GM12878 (cell line): ENCODE measurements at regions not wholly inside any gene's neighbourhood (a gene's known extent, or its start where the extent isn't known, plus 50 kb on each side); places are given as distances from the start of the nearest gene placed in this dataset.

Experiments used
- ATAC-seq: fragments of 200-7000 bp; cut with Tn5 transposase; 3 replicates; pipeline ENCODE4 v1.9.1; 2020; ENCODE audit warnings: mild to moderate bottlenecking, moderate library complexity
- BruUV-seq: library from RNA; stranded (reverse); fragments of 400-500 nt; replicated peaks from 2 replicates; lab custom pipeline; 2021; lab: Mats Ljungman, UMichigan
- CTCF ChIA-PET: fragments of 300-600 bp; sonication (Branson Sonifier 250); formaldehyde crosslinking; extraction: SDS; loops from one replicate; lab custom pipeline; 2021; ENCODE audit warnings: inconsistent platforms; lab: Yijun Ruan, JAX
- POLR2A ChIA-PET: fragments of 350-600 bp; formaldehyde crosslinking; extraction: SDS; loops from one replicate; lab custom pipeline; 2021; ENCODE audit warnings: inconsistent platforms; lab: Charles Lee
- RAD21 ChIA-PET: fragments of 300-600 bp; sonication (Branson Sonifier 250); formaldehyde crosslinking; loops from one replicate; lab custom pipeline; 2023; ENCODE audit warnings: antibody characterized with exemption; ENCODE audit not compliant: unreplicated experiment; lab: Charles Lee
- SMC1A ChIA-PET: fragments of 300-600 bp; sonication (Branson Sonifier 250); formaldehyde crosslinking; loops from one replicate; lab custom pipeline; 2023; ENCODE audit not compliant: unreplicated experiment, uncharacterized antibody; lab: Charles Lee
- DNase-seq: peaks from one replicate; pipeline ENCODE4 v3.0.0-alpha.2; 2011; ENCODE audit warnings: low read depth, low spot score
- FAIRE-seq: peaks from 3 replicates; lab custom pipeline; 2011; peaks lifted over from hg19 to GRCh38; lab: Jason Lieb, UNC
- H2AFZ ChIP-seq: 2 replicates; pipeline ENCODE4 v1.6.0; 2011; ENCODE audit warnings: low read depth, low read length, control low read depth; ENCODE audit not compliant: control insufficient read depth
- H3K27ac ChIP-seq: 2 replicates; pipeline ENCODE4 v1.5.1; 2011; ENCODE audit warnings: control low read depth; ENCODE audit not compliant: control insufficient read depth, insufficient read depth
- H3K27me3 ChIP-seq, 2 experiments: replicated peaks in 1 of 2; 2 replicates each; pipeline versions ENCODE4 v1.6.0 to v1.6.1; 2011; ENCODE audit warnings: low read length in 1 of 2; ENCODE audit not compliant: control insufficient read depth in 2 of 2, insufficient read depth in 2 of 2
- H3K36me3 ChIP-seq, 2 experiments: 2 replicates each; pipeline ENCODE4 v1.5.1; 2011; ENCODE audit warnings: low read length in 1 of 2; ENCODE audit not compliant: control insufficient read depth in 2 of 2, insufficient read depth in 2 of 2
- H3K4me1 ChIP-seq: 2 replicates; pipeline ENCODE4 v1.6.1; 2011; ENCODE audit warnings: mild to moderate bottlenecking, low read length, moderate library complexity, mixed read lengths; ENCODE audit not compliant: control insufficient read depth, insufficient read depth
- H3K4me2 ChIP-seq: 2 replicates; pipeline ENCODE4 v1.6.0; 2011; ENCODE audit warnings: control low read depth; ENCODE audit not compliant: control insufficient read depth, insufficient read depth
- H3K4me3 ChIP-seq: fragments of 200-600 bp; sonication (generic); 2 replicates; pipeline ENCODE4 v1.5.1; 2016
- H3K79me2 ChIP-seq: 2 replicates; pipeline ENCODE4 v1.6.0; 2011; ENCODE audit warnings: low read length; ENCODE audit not compliant: control insufficient read depth, insufficient read depth
- H3K9ac ChIP-seq: 2 replicates; pipeline ENCODE4 v1.8.0; 2011; ENCODE audit warnings: low read length, control low read depth, mixed read lengths; ENCODE audit not compliant: control insufficient read depth, insufficient read depth
- H3K9me3 ChIP-seq: replicated peaks from 3 replicates; pipeline ENCODE4 v1.5.1; 2011; ENCODE audit warnings: mild to moderate bottlenecking, low read length; ENCODE audit not compliant: control insufficient read depth, insufficient read depth
- H4K20me1 ChIP-seq: 2 replicates; pipeline ENCODE4 v1.6.0; 2011; ENCODE audit not compliant: control insufficient read depth, insufficient read depth
- ATF7 ChIP-seq: fragments of 450-650 bp; IDR thresholded peaks from 2 replicates; pipeline ENCODE4 v1.6.1; 2016; ENCODE audit warnings: low read depth, mild to moderate bottlenecking
- BCLAF1 ChIP-seq: fragments of 450-650 bp; IDR thresholded peaks from 2 replicates; pipeline ENCODE4 v1.6.1; 2017; ENCODE audit warnings: antibody characterized with exemption, mild to moderate bottlenecking, moderate library complexity
- HDAC2 ChIP-seq: fragments of 200-600 bp; sonication (generic); IDR thresholded peaks from 2 replicates; pipeline ENCODE4 v1.6.1; 2017
- IKZF1 ChIP-seq: fragments of 450-650 bp; conservative IDR thresholded peaks from 2 replicates; pipeline ENCODE4 v1.6.1; 2017; ENCODE audit warnings: antibody characterized with exemption, mild to moderate bottlenecking
- IRF4 ChIP-seq: IDR thresholded peaks from 2 replicates; pipeline ENCODE4 v1.6.1; 2011; ENCODE audit warnings: low read depth, low read length
- MAX ChIP-seq: IDR thresholded peaks from 2 replicates; pipeline ENCODE4 v1.6.1; 2012; ENCODE audit warnings: low read depth, low read length, improper control_type of control experiment
- MTA2 ChIP-seq: fragments of 450-650 bp; IDR thresholded peaks from 2 replicates; pipeline ENCODE4 v1.6.1; 2016; ENCODE audit warnings: low read depth, mild to moderate bottlenecking, moderate library complexity
- MYB ChIP-seq: fragments of 150-350 bp; IDR thresholded peaks from 2 replicates; pipeline ENCODE4 v1.6.1; 2014; ENCODE audit warnings: mild to moderate bottlenecking, low read depth, low read length, borderline replicate concordance
- MYC ChIP-seq: IDR thresholded peaks from 2 replicates; pipeline ENCODE4 v1.6.1; 2011; ENCODE audit warnings: mild to moderate bottlenecking, low read length, moderate library complexity, inconsistent platforms; ENCODE audit not compliant: insufficient read depth, insufficient replicate concordance, insufficient read length, severe bottlenecking
- NFXL1 ChIP-seq: fragments of 450-650 bp; IDR thresholded peaks from 2 replicates; pipeline ENCODE4 v1.6.1; 2017; ENCODE audit warnings: antibody characterized with exemption, mild to moderate bottlenecking, borderline replicate concordance
- POLR2AphosphoS2 ChIP-seq: IDR thresholded peaks from 2 replicates; pipeline ENCODE4 v1.6.1; 2011; ENCODE audit warnings: low read depth, mild to moderate bottlenecking, low read length, improper control_type of control experiment, moderate library complexity
- RAD21 ChIP-seq: IDR thresholded peaks from 2 replicates; pipeline ENCODE4 v1.6.1; 2011; ENCODE audit warnings: mild to moderate bottlenecking, low read depth, low read length, moderate library complexity; ENCODE audit not compliant: insufficient read depth
- SKIL ChIP-seq: fragments of 450-650 bp; IDR thresholded peaks from 2 replicates; pipeline ENCODE4 v1.6.1; 2017; ENCODE audit warnings: mild to moderate bottlenecking, low read depth, inconsistent platforms; ENCODE audit not compliant: poor library complexity, severe bottlenecking
- STAT3 ChIP-seq: IDR thresholded peaks from 2 replicates; pipeline ENCODE4 v1.6.1; 2011; ENCODE audit warnings: low read depth, low read length, improper control_type of control experiment
- TCF3 ChIP-seq: IDR thresholded peaks from 2 replicates; pipeline ENCODE4 v1.6.1; 2012; ENCODE audit warnings: low read depth, mild to moderate bottlenecking, low read length, borderline replicate concordance; ENCODE audit not compliant: insufficient read depth
- YBX1 ChIP-seq: fragments of 450-650 bp; IDR thresholded peaks from 2 replicates; pipeline ENCODE4 v1.6.1; 2016; ENCODE audit warnings: antibody characterized with exemption
- WGBS: methylation state at CpG from one replicate; pipeline ENCODE4 v1.1.6; 2016; ENCODE audit warnings: low lambda C conversion rate; ENCODE audit not compliant: insufficient replicate concordance, insufficient coverage; ENCODE audit errors: missing lambda C conversion rate; 5-methylcytosine and 5-hydroxymethylcytosine counted together
- in situ Hi-C: fragments of 300-500 bp; cut with MboI; formaldehyde crosslinking; loops from 9 replicates; pipeline ENCODE4 v1.14.3; 2018; ENCODE audit warnings: mixed read lengths
- intact Hi-C: fragments of 100-400 bp; cut with micrococcal nuclease; formaldehyde crosslinking; loops from one replicate; pipeline ENCODE4 v1.14.2; 2022; ENCODE audit not compliant: unreplicated experiment

- Histone ChIP-seq H3K4me2 (no peak overlapping the region), H3K36me3 (no peaks in the 10 kb centered on the region), H3K79me2 (no peaks in the 10 kb centered on the region), H3K4me3 (no peak overlapping the region), H3K27ac (no peak overlapping the region), H2AFZ (no peak overlapping the region), H3K9me3 (no peaks in the 10 kb centered on the region), H4K20me1 (no peaks in the 10 kb centered on the region), H3K4me1 (no peaks in the 10 kb centered on the region), H3K9ac (no peak overlapping the region), H3K27me3 (no peaks in the 10 kb centered on the region)
- SMC1A ChIA-PET = no interaction called here
- TF ChIP-seq HDAC2 = no peak
- TF ChIP-seq BCLAF1 = no peak
- TF ChIP-seq RAD21 = no peak
- TF ChIP-seq MYB = no peak
- no peak for TF ChIP-seq IRF4
- TF ChIP-seq YBX1 = no peak
- no peak for TF ChIP-seq NFXL1
- no peak for TF ChIP-seq SKIL
- TF ChIP-seq POLR2AphosphoS2 = no peak
- no peak for TF ChIP-seq MTA2
- no peak for TF ChIP-seq IKZF1
- no peak for TF ChIP-seq MYC
- TF ChIP-seq MAX = no peak
- TF ChIP-seq TCF3 = no peak
- no peak for TF ChIP-seq ATF7
- no peak for TF ChIP-seq STAT3
- DNase-seq = no peak
- BruUV-seq = no TSS peak
- intact Hi-C loops = no loop called here
- 0% methylated on average over 1 of the region's 1 CpG for WGBS
- RAD21 ChIA-PET = no interaction called here
- in situ Hi-C loops = no loop called here
- CTCF ChIA-PET = no interaction called here
- POLR2A ChIA-PET = no interaction called here
- no peak for FAIRE-seq
- ATAC-seq = no peak
Observed at GRCh38 chr2:116724550-116724949, 1089.9 kb upstream of the DDX18 start.
